IMR-90 (cell line): ENCODE measurements at regions not wholly inside any gene's neighbourhood (a gene's known extent, or its start where the extent isn't known, plus 50 kb on each side); places are given as distances from the start of the nearest gene placed in this dataset.
"Not testable (repeated sequence)": the region's sequence is repeated elsewhere in the genome, so short reads cannot be mapped to it uniquely, and the experiment has no call there.

Experiments used
- MXI1 ChIP-seq: IDR thresholded peaks from 2 replicates; pipeline ENCODE4 v1.6.1; 2012; ENCODE audit warnings: low read depth, mild to moderate bottlenecking, low read length, moderate library complexity, borderline replicate concordance
- POLR2A ChIP-seq: IDR thresholded peaks from 2 replicates; pipeline ENCODE4 v1.6.1; 2012; ENCODE audit warnings: mild to moderate bottlenecking, low read depth, low read length
- RAD21 ChIP-seq: IDR thresholded peaks from 2 replicates; pipeline ENCODE4 v1.6.1; 2012; ENCODE audit warnings: low read length, improper control_type of control experiment
- SMC3 ChIP-seq: fragments of 150-350 bp; IDR thresholded peaks from 2 replicates; pipeline ENCODE4 v1.6.1; 2016; ENCODE audit warnings: low read depth, mild to moderate bottlenecking, antibody characterized with exemption, low read length, moderate library complexity
- TF ChIP-seq, protein P1 (sequence below): conservative IDR thresholded peaks from 2 replicates; pipeline ENCODE4 v1.5.1; 2012; ENCODE audit warnings: mild to moderate bottlenecking, low read depth, low read length, improper control_type of control experiment
- TF ChIP-seq, protein P2 (sequence below): fragments of 150-350 bp; IDR thresholded peaks from 2 replicates; pipeline ENCODE4 v1.6.1; 2017; ENCODE audit warnings: mild to moderate bottlenecking, antibody characterized with exemption, low read length, low read depth

DNA sequence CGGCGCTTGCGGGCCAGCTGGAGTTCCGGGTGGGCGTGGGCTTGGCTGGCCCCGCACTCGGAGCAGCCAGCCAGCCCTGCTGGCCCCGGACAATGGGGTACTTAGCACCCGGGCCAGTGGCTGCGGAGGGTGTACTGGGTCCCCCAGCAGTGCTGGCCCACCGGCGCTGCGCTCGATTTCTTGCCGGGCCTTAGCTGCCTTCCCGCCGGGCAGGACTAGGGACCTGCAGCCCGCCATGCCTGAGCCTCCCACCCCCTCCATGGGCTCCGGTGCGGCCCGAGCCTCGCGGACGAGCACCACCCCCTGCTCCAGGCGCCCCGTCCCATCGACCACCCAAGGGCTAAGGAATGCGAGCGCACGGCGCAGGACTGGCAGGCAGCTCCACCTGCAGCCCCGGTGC lies 61.4 kb upstream of the CAPRIN1 start:
- TF ChIP-seq, protein P1, sequence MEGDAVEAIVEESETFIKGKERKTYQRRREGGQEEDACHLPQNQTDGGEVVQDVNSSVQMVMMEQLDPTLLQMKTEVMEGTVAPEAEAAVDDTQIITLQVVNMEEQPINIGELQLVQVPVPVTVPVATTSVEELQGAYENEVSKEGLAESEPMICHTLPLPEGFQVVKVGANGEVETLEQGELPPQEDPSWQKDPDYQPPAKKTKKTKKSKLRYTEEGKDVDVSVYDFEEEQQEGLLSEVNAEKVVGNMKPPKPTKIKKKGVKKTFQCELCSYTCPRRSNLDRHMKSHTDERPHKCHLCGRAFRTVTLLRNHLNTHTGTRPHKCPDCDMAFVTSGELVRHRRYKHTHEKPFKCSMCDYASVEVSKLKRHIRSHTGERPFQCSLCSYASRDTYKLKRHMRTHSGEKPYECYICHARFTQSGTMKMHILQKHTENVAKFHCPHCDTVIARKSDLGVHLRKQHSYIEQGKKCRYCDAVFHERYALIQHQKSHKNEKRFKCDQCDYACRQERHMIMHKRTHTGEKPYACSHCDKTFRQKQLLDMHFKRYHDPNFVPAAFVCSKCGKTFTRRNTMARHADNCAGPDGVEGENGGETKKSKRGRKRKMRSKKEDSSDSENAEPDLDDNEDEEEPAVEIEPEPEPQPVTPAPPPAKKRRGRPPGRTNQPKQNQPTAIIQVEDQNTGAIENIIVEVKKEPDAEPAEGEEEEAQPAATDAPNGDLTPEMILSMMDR, result not testable (repeated sequence)
- not testable (repeated sequence) for TF ChIP-seq POLR2A, MXI1, RAD21, SMC3
- TF ChIP-seq, protein P2, sequence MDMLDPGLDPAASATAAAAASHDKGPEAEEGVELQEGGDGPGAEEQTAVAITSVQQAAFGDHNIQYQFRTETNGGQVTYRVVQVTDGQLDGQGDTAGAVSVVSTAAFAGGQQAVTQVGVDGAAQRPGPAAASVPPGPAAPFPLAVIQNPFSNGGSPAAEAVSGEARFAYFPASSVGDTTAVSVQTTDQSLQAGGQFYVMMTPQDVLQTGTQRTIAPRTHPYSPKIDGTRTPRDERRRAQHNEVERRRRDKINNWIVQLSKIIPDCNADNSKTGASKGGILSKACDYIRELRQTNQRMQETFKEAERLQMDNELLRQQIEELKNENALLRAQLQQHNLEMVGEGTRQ, result not testable (repeated sequence)
